Central memory CD8-positive, alpha-beta T cell (primary cell): ENCODE measurements at regions not wholly inside any gene's neighbourhood (a gene's known extent, or its start where the extent isn't known, plus 50 kb on each side); places are given as distances from the start of the nearest gene placed in this dataset.

Source experiments
- ATAC-seq: fragments of 150-1000 bp; cut with Tn5 transposase; replicated peaks from 2 replicates; pipeline ENCODE4 v1.10.0; 2022; ENCODE audit warnings: mild to moderate bottlenecking, moderate FRiP score, moderate number of reproducible peaks; ENCODE audit not compliant: poor library complexity, severe bottlenecking; ENCODE audit errors: extremely low read depth
- DNase-seq, 2 donors: peaks; one replicate each; pipeline ENCODE4 v3.0.0; 2021; ENCODE audit warnings: low spot score in 2 of 2
- H3K27ac Mint-ChIP-seq: one replicate; pipeline ENCODE4 v1.8.0; 2022; ENCODE audit warnings: low read depth, mild to moderate bottlenecking, moderate library complexity, mixed read lengths
- H3K27me3 Mint-ChIP-seq: one replicate; pipeline ENCODE4 v1.8.0; 2022; ENCODE audit warnings: mixed read lengths
- H3K36me3 Mint-ChIP-seq: one replicate; pipeline ENCODE4 v1.8.0; 2022; ENCODE audit warnings: mild to moderate bottlenecking, moderate library complexity, mixed read lengths; ENCODE audit not compliant: insufficient read depth
- H3K4me1 Mint-ChIP-seq: one replicate; pipeline ENCODE4 v1.8.0; 2022; ENCODE audit warnings: mixed read lengths
- H3K4me3 Mint-ChIP-seq: one replicate; pipeline ENCODE4 v1.8.0; 2022; ENCODE audit warnings: mild to moderate bottlenecking, moderate library complexity, mixed read lengths
- H3K9me3 Mint-ChIP-seq: one replicate; pipeline ENCODE4 v1.8.0; 2022; ENCODE audit warnings: mixed read lengths

DNA sequence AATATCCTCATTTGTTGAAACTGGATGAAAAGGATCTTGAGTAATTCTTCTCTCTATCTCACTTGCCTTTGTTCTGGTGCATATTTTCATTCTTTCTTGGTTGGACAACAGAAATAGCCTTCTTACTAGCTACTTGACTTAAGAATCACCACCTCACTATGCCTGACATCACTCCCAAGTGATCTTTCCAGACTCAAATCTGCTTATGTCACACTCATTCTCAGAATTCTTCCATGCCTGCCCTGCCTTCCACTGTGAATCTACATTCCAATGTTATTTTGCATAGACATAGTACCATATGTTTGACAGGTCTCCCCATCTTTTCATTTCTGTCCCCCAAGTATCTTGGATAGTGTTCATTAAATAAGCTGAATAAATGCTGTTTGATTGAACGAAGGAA is 78.5 kb upstream of the DPYD start:
- H3K4me1 Mint-ChIP-seq = no peaks in the 10 kb centered on the region
- H3K4me3 Mint-ChIP-seq = no peak overlapping the region
- H3K36me3 Mint-ChIP-seq = no peaks in the 10 kb centered on the region
- H3K9me3 Mint-ChIP-seq = no peaks in the 10 kb centered on the region
- H3K27ac Mint-ChIP-seq = no peak overlapping the region
- ATAC-seq (no peak), DNase-seq (no peak)
- peaks cover 13% of the 10 kb centered on the region for H3K27me3 Mint-ChIP-seq

DNA sequence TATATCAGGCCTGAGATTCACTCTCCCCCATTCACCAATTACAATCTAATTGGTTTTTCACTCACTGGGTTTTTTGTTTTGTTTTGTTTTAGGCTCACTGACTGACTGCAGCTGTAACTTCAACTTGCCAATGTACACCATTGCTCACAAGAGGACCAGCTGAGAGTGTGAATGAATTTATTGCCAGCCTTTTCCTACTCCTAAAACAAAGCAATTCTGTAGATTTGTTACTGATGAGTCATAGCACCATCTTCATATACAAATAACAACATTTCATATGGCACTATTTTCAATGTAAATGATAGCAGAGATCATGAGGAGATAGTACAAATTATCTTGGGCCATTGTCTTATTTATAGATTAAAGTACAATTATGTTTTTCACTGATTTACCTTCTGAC is 76.0 kb upstream of the DPYD start:
- Mint-ChIP-seq H3K27ac (no peak overlapping the region), H3K4me3 (no peak overlapping the region), H3K9me3 (no peaks in the 10 kb centered on the region)

DNA sequence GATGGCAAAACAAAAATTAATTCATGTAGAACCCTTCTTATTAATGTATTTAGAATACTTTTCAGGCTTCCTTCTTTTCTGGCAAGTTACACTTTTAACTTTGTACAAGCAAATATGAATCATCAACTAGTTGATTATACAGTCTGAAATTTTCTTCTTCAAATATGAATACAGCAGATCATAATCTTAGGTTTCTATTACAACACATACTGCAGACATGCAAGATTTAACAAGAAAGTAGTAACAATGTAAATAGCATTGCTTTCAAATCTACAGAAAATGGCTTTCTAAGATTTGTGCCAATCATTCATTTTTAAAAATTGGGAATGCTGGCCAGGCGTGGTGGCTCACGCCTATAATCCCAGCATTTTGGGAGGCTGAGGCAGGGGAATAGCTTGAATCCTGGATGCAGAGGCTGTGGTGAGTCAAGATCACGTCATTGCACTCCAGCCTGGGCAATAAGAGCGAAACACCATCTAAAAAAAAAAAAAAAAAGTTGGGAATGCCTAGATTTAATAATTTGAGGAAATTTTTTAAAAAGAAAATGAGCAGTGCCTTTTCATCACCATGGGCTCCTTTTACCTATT is 68.4 kb upstream of the DPYD start:
- no peak overlapping the region for H3K27ac Mint-ChIP-seq
- no peaks in the 10 kb centered on the region for H3K4me1 Mint-ChIP-seq
- H3K36me3 Mint-ChIP-seq = peaks cover 3% of the 10 kb centered on the region
- DNase-seq (no peak), ATAC-seq (no peak)
- H3K4me3 Mint-ChIP-seq = no peak overlapping the region
- no peaks in the 10 kb centered on the region for H3K9me3 Mint-ChIP-seq
- H3K27me3 Mint-ChIP-seq = peaks cover 25% of the 10 kb centered on the region

More for the DNA sequence above, 76.0 kb upstream of the DPYD start:
- ATAC-seq (no peak), DNase-seq (no peak)
- no peaks in the 10 kb centered on the region for H3K4me1 Mint-ChIP-seq
- H3K36me3 Mint-ChIP-seq = no peaks in the 10 kb centered on the region
- H3K27me3 Mint-ChIP-seq = peaks cover 36% of the 10 kb centered on the region

DNA sequence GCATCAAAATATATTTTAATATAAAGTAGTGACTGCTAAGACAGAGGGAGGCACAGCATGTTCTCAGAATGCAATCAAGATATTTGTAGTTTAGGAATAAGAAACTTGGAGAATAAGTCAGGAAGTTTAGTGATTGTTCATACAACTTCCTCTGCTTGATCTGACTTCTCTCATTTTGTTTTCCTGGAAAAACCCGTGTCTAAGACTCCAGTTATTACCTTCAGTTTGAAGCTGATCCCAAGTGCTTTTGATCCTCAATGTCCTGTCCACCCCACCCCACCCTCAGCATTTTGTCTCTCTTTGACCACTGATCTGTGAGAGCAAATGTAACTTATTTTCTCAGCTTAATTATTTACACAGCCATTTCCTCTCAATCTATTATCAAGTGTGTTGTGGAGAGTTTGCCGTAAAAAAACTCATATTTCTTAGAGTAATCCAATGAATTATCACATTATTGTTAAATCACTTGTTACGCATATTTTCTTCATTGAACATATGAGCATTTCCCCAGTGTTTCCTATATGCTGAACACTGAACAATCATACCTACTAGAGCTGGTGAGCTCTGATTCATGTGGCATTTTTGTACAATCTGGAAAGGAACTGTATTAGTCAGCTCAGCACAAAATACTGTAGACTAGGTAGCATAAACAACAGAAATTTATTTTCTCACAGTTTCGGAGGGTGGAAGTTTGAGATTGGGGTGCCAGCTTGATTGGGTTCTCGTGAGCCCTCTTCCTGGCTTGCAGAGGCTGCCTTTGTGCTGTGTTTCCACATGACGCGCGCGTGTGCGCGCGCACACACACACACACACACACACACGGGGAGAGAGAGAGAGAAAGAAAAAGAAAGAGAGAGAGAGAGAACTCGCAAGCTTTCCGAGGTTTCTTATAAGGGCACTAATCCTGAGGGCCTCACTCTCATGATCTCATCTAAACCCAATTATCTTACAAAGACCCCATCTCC is 65.5 kb upstream of the DPYD start:
- Mint-ChIP-seq H3K9me3 (no peaks in the 10 kb centered on the region), H3K27me3 (no peaks in the 10 kb centered on the region), H3K4me3 (peak overlapping the region; percentile 56), H3K36me3 (peaks cover 3% of the 10 kb centered on the region), H3K27ac (no peak overlapping the region), H3K4me1 (no peaks in the 10 kb centered on the region)
- no peak for ATAC-seq
- no peak for DNase-seq

DNA sequence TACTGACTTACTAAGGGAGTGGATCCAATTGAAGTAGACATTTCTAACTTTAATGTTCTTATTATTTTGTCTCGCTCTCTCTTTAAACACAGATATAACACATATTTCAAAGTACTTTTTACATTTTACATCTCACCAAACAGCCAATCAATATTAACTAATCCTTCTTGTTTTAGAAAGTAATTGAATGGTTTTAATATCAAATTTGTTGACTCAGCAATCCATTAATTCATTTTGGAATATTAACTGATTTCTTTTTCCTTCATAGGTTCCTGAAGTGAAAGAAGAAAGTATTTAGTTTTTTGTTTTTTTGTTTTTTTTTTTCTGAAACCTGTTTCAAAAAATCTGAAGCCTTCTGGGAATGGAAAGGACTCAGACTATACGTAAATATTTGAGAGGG is 62.3 kb upstream of the DPYD start:
- Mint-ChIP-seq H3K27me3 (no peaks in the 10 kb centered on the region), H3K36me3 (peaks cover 3% of the 10 kb centered on the region), H3K4me3 (no peak overlapping the region), H3K9me3 (no peaks in the 10 kb centered on the region), H3K4me1 (no peaks in the 10 kb centered on the region), H3K27ac (no peak overlapping the region)
- ATAC-seq (no peak), DNase-seq (no peak)

DNA sequence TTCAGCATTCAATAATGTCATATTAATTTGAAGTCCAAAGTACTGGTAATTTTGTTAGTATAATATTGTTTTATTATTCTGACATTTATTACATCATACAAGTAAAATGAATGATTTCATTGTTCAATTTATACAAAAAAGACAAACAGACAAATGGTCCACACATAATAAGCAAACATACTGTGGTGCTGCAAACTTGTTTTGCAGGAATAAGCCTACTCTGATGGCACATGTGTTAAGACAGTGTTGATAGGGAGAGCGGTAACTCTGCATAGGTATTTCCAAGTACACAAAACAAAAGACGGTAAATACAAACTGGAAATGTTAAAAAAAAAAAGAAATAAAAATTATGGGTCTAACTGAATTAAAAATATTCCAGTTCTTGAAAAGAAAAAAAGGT is 59.7 kb upstream of the DPYD start:
- ATAC-seq = no peak
- Mint-ChIP-seq H3K27me3 (peaks cover 7% of the 10 kb centered on the region), H3K36me3 (no peaks in the 10 kb centered on the region), H3K27ac (no peak overlapping the region), H3K9me3 (no peaks in the 10 kb centered on the region), H3K4me3 (no peak overlapping the region), H3K4me1 (no peaks in the 10 kb centered on the region)
- DNase-seq = no peak

DNA sequence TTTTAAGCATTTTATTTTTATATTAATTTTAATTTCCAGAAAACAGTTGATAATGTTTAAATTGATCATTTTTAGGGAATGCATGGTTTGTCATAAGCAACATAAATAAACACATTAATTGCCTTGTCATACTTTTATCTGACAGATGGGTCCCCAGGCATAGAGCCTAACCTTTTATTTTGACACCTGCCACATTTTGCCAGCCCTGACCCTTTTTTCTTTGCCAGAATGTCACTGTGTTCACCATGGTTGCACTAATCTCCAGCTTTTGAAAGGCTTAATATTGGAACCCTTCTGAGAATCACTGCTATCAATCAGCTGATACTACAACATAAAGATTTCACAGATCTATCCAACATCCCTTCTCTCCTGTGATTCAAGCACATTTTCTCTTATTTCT is 56.0 kb upstream of the DPYD start:
- Mint-ChIP-seq H3K27ac (no peak overlapping the region), H3K4me3 (no peak overlapping the region), H3K36me3 (no peaks in the 10 kb centered on the region), H3K4me1 (no peaks in the 10 kb centered on the region), H3K27me3 (peaks cover 19% of the 10 kb centered on the region), H3K9me3 (no peaks in the 10 kb centered on the region)
- ATAC-seq (no peak), DNase-seq (no peak)
